ENCODE measurements at regions not wholly inside any gene's neighbourhood (a gene's known extent, or its start where the extent isn't known, plus 50 kb on each side); places are given as distances from the start of the nearest gene placed in this dataset.

DNA sequence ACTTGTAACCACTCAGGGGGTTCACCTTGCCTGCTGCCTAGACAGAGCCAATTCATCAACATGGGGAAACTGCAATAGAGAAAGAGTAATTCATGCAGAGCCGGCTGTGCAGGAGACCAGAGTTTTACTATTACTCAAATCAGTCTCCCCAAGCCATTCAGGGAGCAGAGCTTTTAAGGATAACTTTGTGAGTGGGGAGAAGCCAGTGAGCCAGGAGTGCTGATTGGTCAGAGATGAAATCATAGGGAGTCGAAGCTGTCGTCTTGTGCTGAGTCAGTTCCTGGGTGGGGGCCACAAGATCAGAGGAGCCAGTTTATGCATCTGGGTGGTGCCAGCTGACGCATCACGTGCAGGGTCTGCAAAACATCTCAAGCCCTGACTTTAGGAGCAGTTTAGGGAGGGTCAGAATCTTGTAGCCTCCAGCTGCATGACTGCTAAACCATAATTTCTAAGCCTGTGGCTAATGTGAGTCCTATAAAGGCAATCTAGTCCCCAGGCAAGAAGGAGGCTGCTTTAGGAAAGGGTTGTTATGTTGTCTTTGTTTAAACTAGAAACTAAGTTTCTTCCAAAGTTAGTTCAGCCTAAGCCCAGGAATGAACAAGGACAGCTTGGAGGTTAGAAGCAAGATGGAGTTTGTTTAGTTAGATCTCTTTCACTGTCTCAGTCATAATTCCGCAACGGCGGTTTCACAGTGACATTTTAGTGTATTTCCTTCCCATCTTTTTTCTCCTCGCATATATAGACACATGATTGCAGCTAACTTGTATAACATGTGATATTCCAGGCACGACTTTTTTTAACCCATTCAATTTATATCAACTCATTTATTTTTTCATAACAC lies 68.9 kb upstream of the NCOR2 start:
- ATAC-seq = no peak
- H3K27ac ChIP-seq = peak overlapping the region in 1 of 4 donors; percentile 26
- H3K4me3 ChIP-seq = no peak overlapping the region
- H3K4me1 ChIP-seq = peaks cover 0 to 17% (median 0%) of the 10 kb centered on the region in 3 donors
- WGBS, 2 donors (ENCODE audit: low coverage in 1 of 2) = 32 to 39% methylated on average over 8 to 9 of the region's 10 CpGs
- H3K36me3 ChIP-seq = no peaks in the 10 kb centered on the region
- no peaks in the 10 kb centered on the region for H3K27me3 ChIP-seq
- H3K9me3 ChIP-seq = no peaks in the 10 kb centered on the region
- TF ChIP-seq CTCF (IDR thresholded peaks at IDR 0.05) = no peak
- TF ChIP-seq POLR2A (IDR thresholded peaks at IDR 0.05) = no peak
- TF ChIP-seq POLR2AphosphoS5 (IDR thresholded peaks at IDR 0.05) = no peak
- no peak for TF ChIP-seq EP300 (IDR thresholded peaks at IDR 0.05)

DNA sequence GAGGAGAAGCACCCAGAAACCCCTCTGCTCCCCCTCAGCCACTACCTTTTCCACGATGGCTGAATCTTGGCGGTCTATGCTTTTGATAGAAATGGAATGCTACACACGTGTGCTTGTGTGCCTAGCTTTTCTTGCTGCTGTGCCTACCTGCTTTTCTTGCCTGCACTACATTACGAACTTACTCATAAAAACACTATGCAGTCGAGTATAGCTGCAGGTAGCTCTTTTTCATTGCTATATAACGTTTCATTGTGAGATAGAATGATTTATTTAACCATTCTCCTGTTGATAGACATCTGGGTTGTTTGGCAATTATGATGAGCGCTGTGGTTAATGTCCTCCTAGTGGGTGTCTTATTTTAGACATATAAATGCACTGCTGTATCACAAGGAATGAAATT lies 67.9 kb upstream of the NCOR2 start:
- Histone ChIP-seq H3K9me3 (no peaks in the 10 kb centered on the region), H3K27me3 (no peaks in the 10 kb centered on the region), H3K27ac (no peak overlapping the region), H3K36me3 (no peaks in the 10 kb centered on the region), H3K4me1 (peaks cover 0 to 17% (median 0%) of the 10 kb centered on the region in 3 donors), H3K4me3 (no peak overlapping the region)
- no peak for ATAC-seq
- no peak for TF ChIP-seq POLR2AphosphoS5 (IDR thresholded peaks at IDR 0.05)
- no peak for TF ChIP-seq CTCF (IDR thresholded peaks at IDR 0.05)
- TF ChIP-seq POLR2A (IDR thresholded peaks at IDR 0.05) = no peak
- no peak for TF ChIP-seq EP300 (IDR thresholded peaks at IDR 0.05)
- 84 to 97% methylated on average over 5 to 7 of the region's 7 CpGs for WGBS, 2 donors (ENCODE audit: low coverage in 1 of 2)

- Histone ChIP-seq H3K27me3 (no peaks in the 10 kb centered on the region), H3K36me3 (no peaks in the 10 kb centered on the region), H3K4me1 (peaks cover 0 to 10% (median 0%) of the 10 kb centered on the region in 3 donors), H3K4me3 (no peak overlapping the region), H3K9me3 (no peaks in the 10 kb centered on the region), H3K27ac (no peak overlapping the region)
- 83 to 84% methylated on average over 7 to 16 of the region's 17 CpGs for WGBS, 2 donors (ENCODE audit: low coverage in 1 of 2)
- no peak for ATAC-seq
- TF ChIP-seq EP300 (IDR thresholded peaks at IDR 0.05) (no peak), POLR2A (IDR thresholded peaks at IDR 0.05) (no peak), CTCF (IDR thresholded peaks at IDR 0.05) (no peak), POLR2AphosphoS5 (IDR thresholded peaks at IDR 0.05) (no peak)
These were observed 66.3 kb upstream of the NCOR2 start for GRCh38 chr12:124633365-124634362.

GRCh38 chr12:124632519-124632984 lies 65.1 kb upstream of the NCOR2 start:
- no peak overlapping the region for H3K27ac ChIP-seq
- no peaks in the 10 kb centered on the region for H3K36me3 ChIP-seq
- H3K9me3 ChIP-seq = no peaks in the 10 kb centered on the region
- no peaks in the 10 kb centered on the region for H3K27me3 ChIP-seq
- no peak for ATAC-seq
- TF ChIP-seq POLR2A (IDR thresholded peaks at IDR 0.05) (no peak), EP300 (IDR thresholded peaks at IDR 0.05) (no peak), CTCF (IDR thresholded peaks at IDR 0.05) (no peak), POLR2AphosphoS5 (IDR thresholded peaks at IDR 0.05) (no peak)
- WGBS, 2 donors (ENCODE audit: low coverage in 1 of 2) = 70% methylated on average over 2 of the region's 9 CpGs; no CpG with 5 or more reads in 1 of the 2 donors
- no peak overlapping the region for H3K4me3 ChIP-seq
- H3K4me1 ChIP-seq = peaks cover 0 to 12% (median 0%) of the 10 kb centered on the region in 3 donors

All from gastroesophageal sphincter (tissue), 4 donors.